DOHH2 (cell line): ENCODE measurements at regions not wholly inside any gene's neighbourhood (a gene's known extent, or its start where the extent isn't known, plus 50 kb on each side); places are given as distances from the start of the nearest gene placed in this dataset.

Source experiments
- EZH2phosphoT487 ChIP-seq: fragments of 200-600 bp; sonication (generic); IDR thresholded peaks from 2 replicates; pipeline ENCODE4 v1.6.1; 2017; ENCODE audit warnings: borderline replicate concordance, mild to moderate bottlenecking, antibody characterized with exemption, low read length, moderate library complexity, mixed read lengths
- TF ChIP-seq, protein P1 (sequence below): fragments of 200-600 bp; sonication (generic); IDR thresholded peaks from one replicate; pipeline ENCODE4 v1.5.1; 2014; ENCODE audit warnings: antibody characterized with exemption, mild to moderate bottlenecking, low read depth, low read length; ENCODE audit not compliant: poor library complexity, severe bottlenecking

GRCh38 chr9:118577121-118577520 lies 792.1 kb downstream of the BRINP1 start:
- TF ChIP-seq, protein P1, sequence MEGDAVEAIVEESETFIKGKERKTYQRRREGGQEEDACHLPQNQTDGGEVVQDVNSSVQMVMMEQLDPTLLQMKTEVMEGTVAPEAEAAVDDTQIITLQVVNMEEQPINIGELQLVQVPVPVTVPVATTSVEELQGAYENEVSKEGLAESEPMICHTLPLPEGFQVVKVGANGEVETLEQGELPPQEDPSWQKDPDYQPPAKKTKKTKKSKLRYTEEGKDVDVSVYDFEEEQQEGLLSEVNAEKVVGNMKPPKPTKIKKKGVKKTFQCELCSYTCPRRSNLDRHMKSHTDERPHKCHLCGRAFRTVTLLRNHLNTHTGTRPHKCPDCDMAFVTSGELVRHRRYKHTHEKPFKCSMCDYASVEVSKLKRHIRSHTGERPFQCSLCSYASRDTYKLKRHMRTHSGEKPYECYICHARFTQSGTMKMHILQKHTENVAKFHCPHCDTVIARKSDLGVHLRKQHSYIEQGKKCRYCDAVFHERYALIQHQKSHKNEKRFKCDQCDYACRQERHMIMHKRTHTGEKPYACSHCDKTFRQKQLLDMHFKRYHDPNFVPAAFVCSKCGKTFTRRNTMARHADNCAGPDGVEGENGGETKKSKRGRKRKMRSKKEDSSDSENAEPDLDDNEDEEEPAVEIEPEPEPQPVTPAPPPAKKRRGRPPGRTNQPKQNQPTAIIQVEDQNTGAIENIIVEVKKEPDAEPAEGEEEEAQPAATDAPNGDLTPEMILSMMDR, result no peak
- TF ChIP-seq EZH2phosphoT487, result no peak
